Trophoblast cell (in vitro differentiated cells and primary cell): ENCODE measurements at regions not wholly inside any gene's neighbourhood (a gene's known extent, or its start where the extent isn't known, plus 50 kb on each side); places are given as distances from the start of the nearest gene placed in this dataset.

Experiments used
- DNase-seq, 2 donors: peaks; one replicate each; pipeline ENCODE4 v3.0.0-alpha.2; 2016
- H2AFZ ChIP-seq: 2 replicates; pipeline ENCODE4 v1.6.1; 2013; ENCODE audit warnings: low read length, moderate library complexity, mild to moderate bottlenecking; ENCODE audit not compliant: insufficient read depth, poor library complexity
- H2AK5ac ChIP-seq: 2 replicates; pipeline ENCODE4 v1.6.1; 2013; ENCODE audit warnings: mild to moderate bottlenecking, low read length
- H2BK120ac ChIP-seq: 2 replicates; pipeline ENCODE4 v1.6.1; 2013; ENCODE audit warnings: low read length, mild to moderate bottlenecking, moderate library complexity; ENCODE audit not compliant: insufficient read depth, poor library complexity
- H2BK12ac ChIP-seq: 2 replicates; pipeline ENCODE4 v1.6.1; 2013; ENCODE audit warnings: mild to moderate bottlenecking, low read length, moderate library complexity
- H2BK5ac ChIP-seq: 2 replicates; pipeline ENCODE4 v1.6.1; 2013; ENCODE audit warnings: low read length, low read depth, moderate library complexity, mild to moderate bottlenecking; ENCODE audit not compliant: poor library complexity
- H3K14ac ChIP-seq: 2 replicates; pipeline ENCODE4 v1.6.1; 2013; ENCODE audit warnings: mild to moderate bottlenecking, low read length
- H3K18ac ChIP-seq: 2 replicates; pipeline ENCODE4 v1.6.1; 2013; ENCODE audit warnings: mild to moderate bottlenecking, low read length
- H3K23ac ChIP-seq: 2 replicates; pipeline ENCODE4 v1.6.1; 2013; ENCODE audit warnings: low read length
- H3K27ac ChIP-seq: 2 replicates; pipeline ENCODE4 v1.5.1; 2013; ENCODE audit warnings: low read depth, mild to moderate bottlenecking, inconsistent platforms, low read length, moderate library complexity
- H3K27me3 ChIP-seq: 2 replicates; pipeline ENCODE4 v1.6.1; 2013; ENCODE audit warnings: inconsistent platforms, mild to moderate bottlenecking, low read length, moderate library complexity; ENCODE audit not compliant: insufficient read depth
- H3K36me3 ChIP-seq, 2 experiments: 1 replicate in 1 of 2; 2 replicates in 1 of 2; pipeline ENCODE4 v1.6.1; 2013; ENCODE audit warnings: low read length in 2 of 2, mild to moderate bottlenecking in 2 of 2, moderate library complexity in 1 of 2; ENCODE audit not compliant: insufficient read depth in 2 of 2, control insufficient read depth in 1 of 2
- H3K4ac ChIP-seq: 2 replicates; pipeline ENCODE4 v1.6.1; 2013; ENCODE audit warnings: low read depth, mild to moderate bottlenecking, low read length, moderate library complexity
- H3K4me1 ChIP-seq, 2 experiments: 1 replicate in 1 of 2; 2 replicates in 1 of 2; pipeline ENCODE4 v1.6.1; 2013; ENCODE audit warnings: low read length in 2 of 2, mild to moderate bottlenecking in 2 of 2, moderate library complexity in 1 of 2; ENCODE audit not compliant: insufficient read depth in 2 of 2, control insufficient read depth in 1 of 2
- H3K4me2 ChIP-seq: 2 replicates; pipeline ENCODE4 v1.6.1; 2013; ENCODE audit warnings: inconsistent platforms, mild to moderate bottlenecking, low read length, moderate library complexity
- H3K4me3 ChIP-seq: 2 replicates; pipeline ENCODE4 v1.5.1; 2013; ENCODE audit warnings: mild to moderate bottlenecking, low read depth, low read length, inconsistent platforms
- H3K79me1 ChIP-seq: one replicate; pipeline ENCODE4 v1.6.1; 2013; ENCODE audit warnings: low read length
- H3K79me2 ChIP-seq: 2 replicates; pipeline ENCODE4 v1.6.1; 2013; ENCODE audit warnings: low read length, mild to moderate bottlenecking; ENCODE audit not compliant: control insufficient read depth, insufficient read depth, poor library complexity
- H3K9ac ChIP-seq: 2 replicates; pipeline ENCODE4 v1.6.1; 2013; ENCODE audit warnings: mild to moderate bottlenecking, low read length
- H3K9me3 ChIP-seq: 2 replicates; pipeline ENCODE4 v1.6.1; 2013; ENCODE audit warnings: low read depth, mild to moderate bottlenecking, control low read depth, inconsistent platforms, low read length; ENCODE audit not compliant: insufficient read depth
- H4K12ac ChIP-seq: 2 replicates; pipeline ENCODE4 v1.6.1; 2013; ENCODE audit warnings: low read depth, mild to moderate bottlenecking, low read length, moderate library complexity
- H4K8ac ChIP-seq: 2 replicates; pipeline ENCODE4 v1.6.1; 2013; ENCODE audit warnings: low read depth, mild to moderate bottlenecking, low read length, moderate library complexity
- H4K91ac ChIP-seq: one replicate; pipeline ENCODE4 v1.6.1; 2013; ENCODE audit warnings: low read depth, mild to moderate bottlenecking, low read length, moderate library complexity
- WGBS: extraction: QIAGEN DNeasy Blood & Tissue Kit; methylation state at CpG from one replicate; pipeline ENCODE4 v1.1.7; 2013; ENCODE audit warnings: missing lambda C conversion rate; ENCODE audit not compliant: insufficient read length, insufficient coverage; ENCODE audit errors: extremely low coverage; 5-methylcytosine and 5-hydroxymethylcytosine counted together

- H3K4me1 ChIP-seq = no peaks in the 10 kb centered on the region
- H3K27ac ChIP-seq = no peak overlapping the region
- H3K79me1 ChIP-seq = no peaks in the 10 kb centered on the region
- no peak overlapping the region for H4K12ac ChIP-seq
- no peak overlapping the region for H3K18ac ChIP-seq
- H2BK12ac ChIP-seq = no peak overlapping the region
- H2BK5ac ChIP-seq = no peak overlapping the region
- WGBS = no CpG with 5 or more reads among the region's 8 CpGs
- no peak overlapping the region for H3K4me2 ChIP-seq
- H3K36me3 ChIP-seq = no peaks in the 10 kb centered on the region
- H2BK120ac ChIP-seq = no peak overlapping the region
- no peak for DNase-seq
- no peaks in the 10 kb centered on the region for H3K27me3 ChIP-seq
- H3K4me3 ChIP-seq = no peak overlapping the region
- no peak overlapping the region for H2AK5ac ChIP-seq
- no peak overlapping the region for H2AFZ ChIP-seq
- H4K8ac ChIP-seq = no peak overlapping the region
- no peak overlapping the region for H3K23ac ChIP-seq
- no peak overlapping the region for H4K91ac ChIP-seq
- H3K79me2 ChIP-seq = no peaks in the 10 kb centered on the region
- no peak overlapping the region for H3K9ac ChIP-seq
- no peak overlapping the region for H3K4ac ChIP-seq
- H3K14ac ChIP-seq = no peak overlapping the region
- no peaks in the 10 kb centered on the region for H3K9me3 ChIP-seq
Measured at GRCh38 chr2:19474128-19474527, 115.7 kb upstream of the OSR1 start.

DNA sequence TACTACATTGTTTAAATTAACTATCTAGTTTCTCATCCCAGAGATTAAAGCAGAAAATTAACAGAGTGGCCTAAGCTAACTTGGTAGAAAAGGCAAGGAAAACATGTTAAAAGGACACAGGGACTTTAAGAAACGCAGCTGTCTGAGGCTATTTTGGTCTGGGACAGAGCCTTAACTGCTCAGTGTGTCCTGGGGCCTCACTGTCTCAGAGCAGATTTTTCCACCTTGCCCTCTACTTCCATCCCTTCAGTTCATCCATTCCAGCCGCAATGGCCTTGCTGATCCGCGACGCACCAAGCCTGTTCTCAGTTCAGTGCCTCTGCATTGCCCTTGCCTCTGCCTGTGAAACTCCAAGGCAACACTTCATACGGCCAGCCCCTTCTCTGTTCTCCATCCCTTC lies 114.9 kb upstream of the OSR1 start:
- no peak overlapping the region for H4K8ac ChIP-seq
- no peak overlapping the region for H4K91ac ChIP-seq
- no peak overlapping the region for H3K9ac ChIP-seq
- H3K18ac ChIP-seq = no peak overlapping the region
- H3K4me1 ChIP-seq = no peaks in the 10 kb centered on the region
- H2AFZ ChIP-seq = no peak overlapping the region
- no peaks in the 10 kb centered on the region for H3K79me1 ChIP-seq
- H3K23ac ChIP-seq = no peak overlapping the region
- no peak overlapping the region for H3K14ac ChIP-seq
- H2BK5ac ChIP-seq = no peak overlapping the region
- H2BK12ac ChIP-seq = no peak overlapping the region
- H2BK120ac ChIP-seq = no peak overlapping the region
- no peak for DNase-seq
- H3K9me3 ChIP-seq = no peaks in the 10 kb centered on the region
- no peak overlapping the region for H3K4me3 ChIP-seq
- H2AK5ac ChIP-seq = no peak overlapping the region
- no peak overlapping the region for H4K12ac ChIP-seq
- no peak overlapping the region for H3K4ac ChIP-seq
- no peaks in the 10 kb centered on the region for H3K27me3 ChIP-seq
- no CpG with 5 or more reads among the region's 6 CpGs for WGBS
- H3K27ac ChIP-seq = no peak overlapping the region
- no peak overlapping the region for H3K4me2 ChIP-seq
- H3K36me3 ChIP-seq = no peaks in the 10 kb centered on the region
- H3K79me2 ChIP-seq = no peaks in the 10 kb centered on the region

- Histone ChIP-seq H3K79me2 (no peaks in the 10 kb centered on the region), H4K8ac (no peak overlapping the region), H3K27me3 (no peaks in the 10 kb centered on the region), H3K36me3 (no peaks in the 10 kb centered on the region), H3K18ac (no peak overlapping the region), H3K9ac (no peak overlapping the region), H3K4me1 (no peaks in the 10 kb centered on the region), H3K4ac (no peak overlapping the region), H2AFZ (no peak overlapping the region), H2AK5ac (no peak overlapping the region), H3K4me2 (no peak overlapping the region), H3K14ac (no peak overlapping the region), H3K27ac (no peak overlapping the region), H3K4me3 (no peak overlapping the region), H3K9me3 (no peaks in the 10 kb centered on the region), H4K91ac (no peak overlapping the region), H2BK12ac (no peak overlapping the region), H2BK5ac (no peak overlapping the region), H2BK120ac (no peak overlapping the region), H4K12ac (no peak overlapping the region), H3K23ac (no peak overlapping the region), H3K79me1 (no peaks in the 10 kb centered on the region)
- no peak for DNase-seq
- WGBS = no CpG with 5 or more reads among the region's 4 CpGs
Measured at GRCh38 chr2:19472391-19472978, 114.1 kb upstream of the OSR1 start.

DNA sequence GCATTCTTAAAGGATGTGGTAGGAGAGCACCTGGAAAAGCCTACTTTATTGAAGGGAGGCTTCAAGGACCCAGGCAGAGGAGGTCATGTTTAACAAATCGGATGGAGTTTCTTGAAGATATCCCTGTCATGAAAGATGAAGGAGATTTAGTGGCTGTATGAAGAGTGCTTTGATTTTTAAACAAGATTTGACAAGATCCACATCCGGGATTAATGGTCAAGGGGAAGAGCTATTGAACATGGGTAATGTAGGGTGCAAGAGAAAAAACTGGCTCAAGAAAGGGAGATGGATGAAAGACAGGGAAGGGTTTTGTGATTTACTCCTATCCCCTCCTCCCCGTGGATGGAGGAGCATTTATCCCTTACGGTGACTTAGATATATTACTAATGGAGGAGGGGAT lies 113.1 kb upstream of the OSR1 start:
- no peaks in the 10 kb centered on the region for H3K79me2 ChIP-seq
- no peak overlapping the region for H3K27ac ChIP-seq
- no peaks in the 10 kb centered on the region for H3K79me1 ChIP-seq
- no peak overlapping the region for H2BK120ac ChIP-seq
- H3K4me3 ChIP-seq = no peak overlapping the region
- no peak for DNase-seq
- H3K9ac ChIP-seq = no peak overlapping the region
- WGBS = no CpG with 5 or more reads among the region's 4 CpGs
- no peak overlapping the region for H2AK5ac ChIP-seq
- H3K4me2 ChIP-seq = no peak overlapping the region
- no peak overlapping the region for H2AFZ ChIP-seq
- H3K9me3 ChIP-seq = no peaks in the 10 kb centered on the region
- no peak overlapping the region for H2BK12ac ChIP-seq
- no peak overlapping the region for H4K8ac ChIP-seq
- no peak overlapping the region for H3K14ac ChIP-seq
- H3K18ac ChIP-seq = no peak overlapping the region
- no peak overlapping the region for H3K23ac ChIP-seq
- no peak overlapping the region for H4K91ac ChIP-seq
- no peaks in the 10 kb centered on the region for H3K4me1 ChIP-seq
- no peak overlapping the region for H4K12ac ChIP-seq
- H3K27me3 ChIP-seq = no peaks in the 10 kb centered on the region
- no peak overlapping the region for H2BK5ac ChIP-seq
- no peaks in the 10 kb centered on the region for H3K36me3 ChIP-seq
- no peak overlapping the region for H3K4ac ChIP-seq
